G401.6 (cell line): ENCODE measurements at regions not wholly inside any gene's neighbourhood (a gene's known extent, or its start where the extent isn't known, plus 50 kb on each side); places are given as distances from the start of the nearest gene placed in this dataset.
"Not testable (repeated sequence)": the region's sequence is repeated elsewhere in the genome, so short reads cannot be mapped to it uniquely, and the experiment has no call there.

Source experiments
- FAIRE-seq: peaks from 2 replicates; lab custom pipeline; 2012; peaks lifted over from hg19 to GRCh38; lab: Jason Lieb, UNC

GRCh38 chr20:6715401-6715941 lies 52.0 kb upstream of the BMP2 start:
- no peak for FAIRE-seq

- no peak for FAIRE-seq
These were observed 53.2 kb upstream of the BMP2 start for GRCh38 chr20:6714279-6714711.

- no peak for FAIRE-seq
These were observed 55.4 kb upstream of the BMP2 start for GRCh38 chr20:6711951-6712649.

- no peak for FAIRE-seq
These were observed 57.4 kb upstream of the BMP2 start for GRCh38 chr20:6709910-6710595.

GRCh38 chr20:6708010-6708409 lies 59.5 kb upstream of the BMP2 start:
- no peak for FAIRE-seq

GRCh38 chr20:6707321-6707831 lies 60.1 kb upstream of the BMP2 start:
- no peak for FAIRE-seq

- no peak for FAIRE-seq
These were observed 61.4 kb upstream of the BMP2 start for GRCh38 chr20:6705926-6706548.

GRCh38 chr20:6705106-6705766 lies 62.2 kb upstream of the BMP2 start:
- FAIRE-seq = no peak

- no peak for FAIRE-seq
These were observed 63.2 kb upstream of the BMP2 start for GRCh38 chr20:6704132-6704861.

- FAIRE-seq = no peak
These were observed 63.8 kb upstream of the BMP2 start for GRCh38 chr20:6703656-6704055.

GRCh38 chr20:6703047-6703446 lies 64.4 kb upstream of the BMP2 start:
- FAIRE-seq = no peak

- FAIRE-seq = no peak
These were observed 65.3 kb upstream of the BMP2 start for GRCh38 chr20:6702144-6702543.

- FAIRE-seq = no peak
These were observed 66.7 kb upstream of the BMP2 start for GRCh38 chr20:6700563-6701329.

GRCh38 chr20:6699921-6700562 lies 67.4 kb upstream of the BMP2 start:
- FAIRE-seq = no peak

- no peak for FAIRE-seq
These were observed 68.8 kb upstream of the BMP2 start for GRCh38 chr20:6698723-6699122.

GRCh38 chr20:6698056-6698455 lies 69.4 kb upstream of the BMP2 start:
- FAIRE-seq = no peak

GRCh38 chr20:6697228-6697972 lies 70.1 kb upstream of the BMP2 start:
- FAIRE-seq = no peak

GRCh38 chr20:6696001-6696400 lies 71.5 kb upstream of the BMP2 start:
- FAIRE-seq = no peak

GRCh38 chr20:6693808-6694198 lies 73.7 kb upstream of the BMP2 start:
- not testable (repeated sequence) for FAIRE-seq
